CD14-positive monocyte (primary cell): ENCODE measurements at regions not wholly inside any gene's neighbourhood (a gene's known extent, or its start where the extent isn't known, plus 50 kb on each side); places are given as distances from the start of the nearest gene placed in this dataset.

ENCODE experiments used
- DNase-seq, 3 donors: peaks; one replicate each; pipeline ENCODE4 v3.0.0-alpha.2; 2011 to 2022
- H2AFZ ChIP-seq: 2 replicates; pipeline ENCODE4 v1.6.0; 2012; ENCODE audit warnings: mild to moderate bottlenecking, low read depth, low read length, inconsistent platforms; ENCODE audit not compliant: insufficient read depth, poor library complexity, severe bottlenecking
- H3K27ac ChIP-seq, 2 donors: 1 replicate in 1 of 2; 2 replicates in 1 of 2; pipeline ENCODE4 v1.5.1; 2012 to 2013; ENCODE audit warnings: low read length in 2 of 2, control low read depth in 1 of 2, inconsistent platforms in 1 of 2, low read depth in 1 of 2, mild to moderate bottlenecking in 1 of 2
- H3K27me3 ChIP-seq, 2 donors: one replicate each; pipeline versions ENCODE4 v1.6.0 to v1.6.1; 2011 to 2013; ENCODE audit warnings: low read length in 2 of 2; ENCODE audit not compliant: control insufficient read depth in 2 of 2, insufficient read depth in 2 of 2
- H3K36me3 ChIP-seq, 2 donors: replicated peaks in 1 of 2; 1 replicate in 1 of 2; 2 replicates in 1 of 2; pipeline versions ENCODE4 v1.5.1 to v1.6.1; 2012 to 2013; ENCODE audit warnings: low read length in 2 of 2, control low read depth in 1 of 2, inconsistent platforms in 1 of 2, mild to moderate bottlenecking in 1 of 2; ENCODE audit not compliant: insufficient read depth in 2 of 2, control insufficient read depth in 1 of 2
- H3K4me1 ChIP-seq, 2 donors: 1 replicate in 1 of 2; 2 replicates in 1 of 2; pipeline versions ENCODE4 v1.5.1 to v1.6.1; 2012 to 2013; ENCODE audit warnings: low read length in 2 of 2, control low read depth in 1 of 2, inconsistent platforms in 1 of 2, mild to moderate bottlenecking in 1 of 2, moderate library complexity in 1 of 2; ENCODE audit not compliant: insufficient read depth in 2 of 2, control insufficient read depth in 1 of 2
- H3K4me2 ChIP-seq: replicated peaks from 2 replicates; pipeline ENCODE3; 2012; ENCODE audit warnings: low read length, moderate library complexity, mild to moderate bottlenecking; ENCODE audit not compliant: poor library complexity, severe bottlenecking; ENCODE audit errors: extremely low read depth
- H3K4me3 ChIP-seq, 3 experiments: fragments of 200-600 bp in 1 of 3; sonication (generic) in 1 of 3; replicated peaks in 1 of 3; 1 replicate in 2 of 3; 2 replicates in 1 of 3; pipeline ENCODE4 v1.5.1; 2011 to 2013; ENCODE audit warnings: low read length in 3 of 3, mild to moderate bottlenecking in 3 of 3, control low read depth in 2 of 3, low read depth in 2 of 3, inconsistent platforms in 1 of 3, moderate library complexity in 1 of 3
- H3K79me2 ChIP-seq: 2 replicates; pipeline ENCODE4 v1.6.0; 2012; ENCODE audit warnings: mild to moderate bottlenecking, control low read depth, inconsistent platforms, low read length, moderate library complexity; ENCODE audit not compliant: insufficient read depth
- H3K9ac ChIP-seq: 2 replicates; pipeline ENCODE4 v1.6.0; 2017; ENCODE audit warnings: low read length, mild to moderate bottlenecking; ENCODE audit not compliant: insufficient read depth, poor library complexity, severe bottlenecking
- H3K9me3 ChIP-seq, 2 donors: replicated peaks in 1 of 2; 1 replicate in 1 of 2; 2 replicates in 1 of 2; pipeline versions ENCODE4 v1.5.1 to v1.6.1; 2012 to 2013; ENCODE audit warnings: low read length in 2 of 2, control low read depth in 1 of 2; ENCODE audit not compliant: control insufficient read depth in 1 of 2, insufficient read depth in 1 of 2
- H4K20me1 ChIP-seq: 2 replicates; pipeline ENCODE4 v1.6.0; 2012; ENCODE audit warnings: mild to moderate bottlenecking, low read length, control low read depth, moderate library complexity; ENCODE audit not compliant: insufficient read depth
- H3K27ac Mint-ChIP-seq, 7 donors: one replicate each; pipeline ENCODE4 v1.8.0; 2020; ENCODE audit warnings: mild to moderate bottlenecking in 7 of 7, mixed read lengths in 7 of 7, moderate library complexity in 6 of 7, inconsistent platforms in 2 of 7
- H3K27me3 Mint-ChIP-seq, 3 donors: one replicate each; pipeline ENCODE4 v1.8.0; 2021 to 2022; ENCODE audit warnings: low read depth in 3 of 3, mild to moderate bottlenecking in 3 of 3, mixed read lengths in 3 of 3, moderate library complexity in 3 of 3, inconsistent platforms in 1 of 3
- H3K36me3 Mint-ChIP-seq, 2 donors: one replicate each; pipeline ENCODE4 v1.8.0; 2020; ENCODE audit warnings: mixed read lengths in 2 of 2, inconsistent platforms in 1 of 2, mild to moderate bottlenecking in 1 of 2
- H3K4me1 Mint-ChIP-seq: one replicate; pipeline ENCODE4 v1.8.0; 2020; ENCODE audit warnings: mild to moderate bottlenecking, mixed read lengths
- H3K4me3 Mint-ChIP-seq, 2 donors: one replicate each; pipeline ENCODE4 v1.8.0; 2020; ENCODE audit warnings: mild to moderate bottlenecking in 2 of 2, mixed read lengths in 2 of 2, moderate library complexity in 1 of 2
- H3K9me3 Mint-ChIP-seq, 7 donors: one replicate each; pipeline ENCODE4 v1.8.0; 2020 to 2022; ENCODE audit warnings: mixed read lengths in 7 of 7, mild to moderate bottlenecking in 6 of 7, moderate library complexity in 6 of 7, inconsistent platforms in 2 of 7
- WGBS: methylation state at CpG from one replicate; pipeline ENCODE4 v1.1.5; 2013; ENCODE audit warnings: missing lambda C conversion rate; ENCODE audit not compliant: insufficient coverage; 5-methylcytosine and 5-hydroxymethylcytosine counted together
- intact Hi-C, 2 donors: fragments of 100-400 bp; cut with micrococcal nuclease; formaldehyde crosslinking; loops; one replicate each; pipeline versions ENCODE4 v1.15.0 to v1.15.1; 2023
- TF ChIP-seq, protein P1 (sequence below): fragments of 200-600 bp; IDR thresholded peaks from one replicate; pipeline ENCODE4 v1.8.0; 2022; ENCODE audit warnings: antibody characterized with exemption, mild to moderate bottlenecking

DNA sequence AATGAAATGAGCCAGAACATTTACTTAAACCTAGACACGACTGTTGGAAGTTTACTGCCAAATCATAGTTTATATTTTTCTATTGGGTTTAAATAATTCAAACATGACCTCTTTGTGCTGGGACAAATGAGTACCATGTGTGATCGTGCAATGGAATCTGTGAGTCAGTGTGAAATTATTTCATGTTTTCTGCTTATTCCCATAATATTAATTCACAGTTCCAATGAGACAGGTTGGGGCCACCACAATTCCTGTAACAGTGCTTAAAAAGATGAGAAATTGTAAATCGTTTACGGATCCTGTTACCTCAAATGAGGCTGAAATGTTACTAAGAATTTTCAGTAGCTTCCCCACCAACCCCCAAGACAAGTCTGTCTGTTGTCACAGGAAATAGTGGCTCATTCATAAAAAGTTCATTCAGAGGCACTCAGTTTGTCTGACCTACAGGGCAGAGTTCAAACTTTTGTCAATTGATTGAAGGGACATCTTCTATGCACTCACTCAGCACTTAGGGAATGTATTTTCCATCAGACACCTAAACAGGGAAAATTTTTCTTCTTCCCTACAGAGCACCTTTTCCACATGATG, 563.9 kb upstream of the ADAMTS16 start:
- Histone ChIP-seq H3K9me3 (peaks cover 17 to 22% of the 10 kb centered on the region in 2 donors), H2AFZ (no peak overlapping the region), H3K9ac (no peak overlapping the region), H4K20me1 (no peaks in the 10 kb centered on the region), H3K36me3 (no peaks in the 10 kb centered on the region), H3K27me3 (no peaks in the 10 kb centered on the region), H3K79me2 (no peaks in the 10 kb centered on the region), H3K27ac (no peak overlapping the region), H3K4me2 (no peak overlapping the region), H3K4me1 (no peaks in the 10 kb centered on the region), H3K4me3 (no peak overlapping the region)
- TF ChIP-seq, protein P1, sequence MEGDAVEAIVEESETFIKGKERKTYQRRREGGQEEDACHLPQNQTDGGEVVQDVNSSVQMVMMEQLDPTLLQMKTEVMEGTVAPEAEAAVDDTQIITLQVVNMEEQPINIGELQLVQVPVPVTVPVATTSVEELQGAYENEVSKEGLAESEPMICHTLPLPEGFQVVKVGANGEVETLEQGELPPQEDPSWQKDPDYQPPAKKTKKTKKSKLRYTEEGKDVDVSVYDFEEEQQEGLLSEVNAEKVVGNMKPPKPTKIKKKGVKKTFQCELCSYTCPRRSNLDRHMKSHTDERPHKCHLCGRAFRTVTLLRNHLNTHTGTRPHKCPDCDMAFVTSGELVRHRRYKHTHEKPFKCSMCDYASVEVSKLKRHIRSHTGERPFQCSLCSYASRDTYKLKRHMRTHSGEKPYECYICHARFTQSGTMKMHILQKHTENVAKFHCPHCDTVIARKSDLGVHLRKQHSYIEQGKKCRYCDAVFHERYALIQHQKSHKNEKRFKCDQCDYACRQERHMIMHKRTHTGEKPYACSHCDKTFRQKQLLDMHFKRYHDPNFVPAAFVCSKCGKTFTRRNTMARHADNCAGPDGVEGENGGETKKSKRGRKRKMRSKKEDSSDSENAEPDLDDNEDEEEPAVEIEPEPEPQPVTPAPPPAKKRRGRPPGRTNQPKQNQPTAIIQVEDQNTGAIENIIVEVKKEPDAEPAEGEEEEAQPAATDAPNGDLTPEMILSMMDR = no peak
- H3K9me3 Mint-ChIP-seq = peaks cover 10 to 26% (median 18%) of the 10 kb centered on the region in 7 donors
- H3K4me3 Mint-ChIP-seq = no peak overlapping the region
- DNase-seq = no peak
- H3K4me1 Mint-ChIP-seq = no peaks in the 10 kb centered on the region
- WGBS = no CpG with 5 or more reads among the region's 4 CpGs
- H3K27ac Mint-ChIP-seq = no peak overlapping the region
- intact Hi-C loops = no loop called here
- no peaks in the 10 kb centered on the region for H3K36me3 Mint-ChIP-seq
- peaks cover 0 to 1% (median 0%) of the 10 kb centered on the region in 3 donors for H3K27me3 Mint-ChIP-seq

DNA sequence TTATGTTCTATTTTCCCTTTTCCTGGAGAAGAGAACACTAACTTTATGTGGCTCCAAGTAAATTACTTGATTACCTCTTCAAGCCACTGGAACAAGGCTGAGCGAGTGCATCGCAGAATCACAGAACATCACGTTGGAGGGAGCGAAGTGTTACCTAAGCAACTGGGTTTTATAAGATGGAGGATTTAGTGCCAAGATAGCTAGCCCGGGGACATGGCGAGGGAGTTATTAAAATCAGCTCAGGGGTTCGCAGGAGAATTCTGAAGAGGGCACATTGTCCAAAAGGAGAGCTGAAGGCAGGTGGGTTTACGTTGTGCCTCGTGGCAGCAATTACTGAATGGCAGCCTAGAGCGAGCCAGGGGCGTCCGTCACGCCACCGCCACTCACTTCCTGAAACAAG, 563.2 kb upstream of the ADAMTS16 start:
- Histone ChIP-seq H3K4me3 (no peak overlapping the region), H3K27me3 (no peaks in the 10 kb centered on the region), H3K9me3 (peaks cover 20 to 27% of the 10 kb centered on the region in 2 donors), H2AFZ (no peak overlapping the region), H3K9ac (no peak overlapping the region), H3K36me3 (no peaks in the 10 kb centered on the region), H3K79me2 (no peaks in the 10 kb centered on the region), H4K20me1 (no peaks in the 10 kb centered on the region), H3K27ac (no peak overlapping the region), H3K4me2 (no peak overlapping the region), H3K4me1 (no peaks in the 10 kb centered on the region)
- Mint-ChIP-seq H3K27me3 (peaks cover 0 to 1% (median 0%) of the 10 kb centered on the region in 3 donors), H3K4me1 (no peaks in the 10 kb centered on the region), H3K36me3 (no peaks in the 10 kb centered on the region), H3K4me3 (no peak overlapping the region), H3K9me3 (peaks cover 11 to 32% (median 21%) of the 10 kb centered on the region in 7 donors), H3K27ac (no peak overlapping the region)
- WGBS = 74% methylated on average over 12 of the region's 14 CpGs
- TF ChIP-seq, protein P1 = no peak
- DNase-seq = no peak
- intact Hi-C loops = no loop called here
